HEK293T (cell line): ENCODE measurements at regions not wholly inside any gene's neighbourhood (a gene's known extent, or its start where the extent isn't known, plus 50 kb on each side); places are given as distances from the start of the nearest gene placed in this dataset.
A peak's percentile ranks its signal among the peaks of the same experiment; 100 is the strongest.

ENCODE experiments used
- CTCF ChIA-PET: fragments of 350-600 bp; formaldehyde crosslinking; extraction: SDS; loops from one replicate; lab custom pipeline; 2021; ENCODE audit warnings: antibody characterized with exemption, inconsistent platforms; lab: Yijun Ruan, JAX
- POLR2A ChIA-PET: fragments of 350-600 bp; formaldehyde crosslinking; extraction: SDS; loops from one replicate; lab custom pipeline; 2020; ENCODE audit warnings: antibody characterized with exemption, inconsistent platforms; lab: Yijun Ruan, JAX
- DNase-seq: peaks from one replicate; pipeline ENCODE4 v3.0.0; 2012; ENCODE audit warnings: mixed read lengths; ENCODE audit errors: extremely low spot score
- ARNT ChIP-seq: fragments of 450-650 bp; IDR thresholded peaks from 2 replicates; pipeline ENCODE4 v1.6.1; 2017; ENCODE audit warnings: mild to moderate bottlenecking
- BHLHE40 ChIP-seq: fragments of 450-650 bp; IDR thresholded peaks from 2 replicates; pipeline ENCODE4 v1.6.1; 2016; ENCODE audit warnings: mild to moderate bottlenecking, moderate library complexity, borderline replicate concordance
- CTBP1 ChIP-seq: fragments of 450-650 bp; IDR thresholded peaks from 2 replicates; pipeline ENCODE4 v1.6.1; 2016; ENCODE audit warnings: borderline replicate concordance
- ELF4 ChIP-seq: fragments of 450-650 bp; IDR thresholded peaks from 2 replicates; pipeline ENCODE4 v1.6.1; 2017; ENCODE audit warnings: antibody characterized with exemption
- FOXA1 ChIP-seq: fragments of 450-650 bp; IDR thresholded peaks from 2 replicates; pipeline ENCODE4 v1.6.1; 2016; ENCODE audit warnings: mild to moderate bottlenecking
- FOXK2 ChIP-seq: fragments of 450-650 bp; IDR thresholded peaks from 2 replicates; pipeline ENCODE4 v1.6.1; 2016; ENCODE audit warnings: mild to moderate bottlenecking
- FOXM1 ChIP-seq: fragments of 450-650 bp; IDR thresholded peaks from 2 replicates; pipeline ENCODE4 v1.6.1; 2017; ENCODE audit warnings: mild to moderate bottlenecking, borderline replicate concordance
- HDGF ChIP-seq: fragments of 450-650 bp; IDR thresholded peaks from 2 replicates; pipeline ENCODE4 v1.6.1; 2017; ENCODE audit warnings: antibody characterized with exemption, borderline replicate concordance
- L3MBTL2 ChIP-seq: fragments of 450-650 bp; conservative IDR thresholded peaks from 2 replicates; pipeline ENCODE4 v1.6.1; 2016; ENCODE audit warnings: mild to moderate bottlenecking
- LEF1 ChIP-seq: fragments of 450-650 bp; IDR thresholded peaks from 2 replicates; pipeline ENCODE4 v1.6.1; 2017; ENCODE audit warnings: mild to moderate bottlenecking, borderline replicate concordance
- NFRKB ChIP-seq: fragments of 450-650 bp; IDR thresholded peaks from 2 replicates; pipeline ENCODE4 v1.6.1; 2016; ENCODE audit warnings: mild to moderate bottlenecking, moderate library complexity
- PKNOX1 ChIP-seq: fragments of 450-650 bp; IDR thresholded peaks from 2 replicates; pipeline ENCODE4 v1.6.1; 2016
- SP1 ChIP-seq: fragments of 450-650 bp; IDR thresholded peaks from 2 replicates; pipeline ENCODE4 v1.6.1; 2017
- SUZ12 ChIP-seq: fragments of 450-650 bp; IDR thresholded peaks from 2 replicates; pipeline ENCODE4 v1.6.1; 2016; ENCODE audit warnings: mild to moderate bottlenecking
- TARDBP ChIP-seq: fragments of 450-650 bp; IDR thresholded peaks from 2 replicates; pipeline ENCODE4 v1.6.1; 2016
- ZNF384 ChIP-seq: fragments of 450-650 bp; IDR thresholded peaks from 2 replicates; pipeline ENCODE4 v1.6.1; 2016

GRCh38 chr7:80587538-80587937, 50.9 kb upstream of the CD36 start:
- CTCF ChIA-PET: no interaction called here
- POLR2A ChIA-PET: no interaction called here
- no peak for DNase-seq
- 0 out of 2 replicates have a peak, but pooled peaks have one; percentile 8 for TF ChIP-seq PKNOX1
- no peak for TF ChIP-seq FOXA1

- ChIA-PET CTCF (no interaction called here), POLR2A (no interaction called here)
- no peak for TF ChIP-seq FOXA1
- TF ChIP-seq FOXK2: no peak
- no peak for TF ChIP-seq TARDBP
- no peak for TF ChIP-seq CTBP1
- no peak for TF ChIP-seq ELF4
- no peak for TF ChIP-seq SUZ12
- TF ChIP-seq HDGF: no peak
- TF ChIP-seq BHLHE40: no peak
- TF ChIP-seq SP1: no peak
- TF ChIP-seq FOXM1: no peak
- TF ChIP-seq PKNOX1: no peak
- TF ChIP-seq ARNT: no peak
- TF ChIP-seq LEF1: no peak
- no peak for TF ChIP-seq NFRKB
- no peak for TF ChIP-seq L3MBTL2
- TF ChIP-seq ZNF384: no peak
- DNase-seq: no peak
Observed at GRCh38 chr7:80588591-80588990, 49.9 kb upstream of the CD36 start.
